GM18858 (cell line): ENCODE measurements at regions not wholly inside any gene's neighbourhood (a gene's known extent, or its start where the extent isn't known, plus 50 kb on each side); places are given as distances from the start of the nearest gene placed in this dataset.
"Not testable (repeated sequence)": the region's sequence is repeated elsewhere in the genome, so short reads cannot be mapped to it uniquely, and the experiment has no call there.

Source experiments
- ATAC-seq: cut with Tn5 transposase; IDR thresholded peaks from one replicate; pipeline ENCODE4 v1.9.1; 2021; ENCODE audit not compliant: unreplicated experiment

DNA sequence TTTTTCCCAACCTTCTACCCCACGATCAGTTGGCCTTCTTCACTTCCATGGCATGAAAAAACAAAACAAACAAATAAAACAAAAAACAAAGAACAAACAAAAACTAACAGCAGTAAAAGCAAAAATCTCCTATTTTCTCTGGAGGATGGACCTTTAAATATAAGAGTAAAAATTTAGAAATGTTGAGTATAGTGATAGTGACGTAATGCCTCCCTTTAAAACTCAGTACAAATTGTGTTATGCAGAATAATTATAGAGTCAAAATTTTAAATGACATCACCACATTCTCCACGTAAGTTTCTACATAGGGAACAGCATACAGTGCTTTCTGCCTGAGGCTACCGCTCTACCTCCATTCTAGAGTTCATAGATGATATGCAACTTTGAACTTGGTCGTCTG, 2156.4 kb downstream of the PCDH7 start:
- no peak for ATAC-seq

DNA sequence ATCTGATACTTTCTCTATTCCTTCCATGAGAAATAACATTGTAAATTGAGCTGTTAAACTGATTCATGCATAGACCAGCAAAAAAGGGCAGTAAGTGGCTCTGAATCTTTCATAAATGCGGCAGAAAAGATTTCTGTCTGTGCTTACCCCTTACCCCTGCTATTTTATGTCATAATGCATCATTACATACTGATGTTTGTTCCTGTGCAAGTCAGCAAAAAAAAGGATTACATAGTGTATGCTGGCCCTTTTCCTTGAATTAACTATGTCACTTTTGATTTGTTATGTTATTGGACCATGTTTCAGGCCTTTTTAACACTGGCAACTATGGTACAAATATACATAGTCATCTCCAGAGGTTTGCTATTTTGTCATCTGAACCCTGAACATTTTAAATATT, 2159.7 kb downstream of the PCDH7 start:
- no peak for ATAC-seq

DNA sequence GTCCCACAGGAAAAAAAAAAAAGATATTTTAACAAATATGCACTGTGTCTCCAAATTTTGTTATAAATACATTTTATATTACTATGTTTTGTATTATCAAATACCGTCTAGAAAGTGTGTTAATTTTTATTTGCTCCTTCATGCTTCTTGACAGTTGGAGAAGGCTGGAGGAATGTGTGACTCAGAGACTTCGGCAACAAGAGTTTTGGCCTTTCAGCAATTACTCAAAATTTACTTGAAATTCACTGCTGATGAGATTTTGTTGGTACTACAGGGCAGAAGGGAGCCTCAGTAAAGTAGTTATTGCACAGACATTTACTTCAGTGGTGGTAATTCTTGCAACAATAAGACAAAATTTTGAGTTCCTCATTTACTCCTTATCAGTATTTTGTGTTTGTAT, 2164.0 kb downstream of the PCDH7 start:
- no peak for ATAC-seq

- no peak for ATAC-seq
Observed at GRCh38 chr4:32890398-32890797, 2170.2 kb downstream of the PCDH7 start.

DNA sequence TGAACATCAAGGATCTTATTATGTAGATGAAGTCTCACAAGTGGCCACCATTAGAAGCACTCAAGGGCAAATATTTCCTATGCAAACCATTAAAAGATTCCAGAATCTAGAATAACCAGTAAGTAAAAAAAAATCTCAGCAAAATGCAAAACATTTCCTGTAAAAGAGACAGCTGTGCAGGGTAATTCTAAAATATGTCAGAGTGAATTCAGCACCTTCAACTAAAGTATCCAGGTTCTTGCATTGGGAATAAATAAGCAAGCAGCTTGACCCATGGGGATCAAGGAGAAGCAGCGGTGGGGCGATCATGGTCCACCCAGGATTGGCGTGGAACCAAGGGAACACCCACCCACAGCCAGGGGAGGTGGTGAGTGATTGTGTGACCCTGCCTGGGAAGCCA, 2188.9 kb downstream of the PCDH7 start:
- ATAC-seq: no peak

GRCh38 chr4:32909736-32910135, 2189.6 kb downstream of the PCDH7 start:
- no peak for ATAC-seq

DNA sequence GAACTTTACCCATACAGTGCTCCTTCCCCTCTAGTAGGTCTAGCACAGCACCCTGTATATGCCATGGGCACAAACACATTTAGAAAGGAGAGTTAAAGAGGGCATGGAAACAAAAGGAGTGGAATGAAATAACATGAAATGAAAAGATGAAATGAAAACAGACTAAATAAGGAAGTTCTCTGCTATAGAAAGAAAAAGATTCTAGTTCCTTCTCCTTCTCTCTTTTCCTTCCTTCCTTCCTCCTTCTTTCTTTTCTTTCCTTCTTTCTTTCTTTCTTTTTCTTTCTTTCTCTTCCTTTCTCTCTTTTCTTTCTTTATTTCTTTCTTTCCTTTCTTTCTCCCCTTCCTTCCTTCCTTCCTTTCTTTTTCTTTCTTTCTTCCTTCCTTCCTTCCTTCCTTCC, 2197.4 kb downstream of the PCDH7 start:
- ATAC-seq: no peak

DNA sequence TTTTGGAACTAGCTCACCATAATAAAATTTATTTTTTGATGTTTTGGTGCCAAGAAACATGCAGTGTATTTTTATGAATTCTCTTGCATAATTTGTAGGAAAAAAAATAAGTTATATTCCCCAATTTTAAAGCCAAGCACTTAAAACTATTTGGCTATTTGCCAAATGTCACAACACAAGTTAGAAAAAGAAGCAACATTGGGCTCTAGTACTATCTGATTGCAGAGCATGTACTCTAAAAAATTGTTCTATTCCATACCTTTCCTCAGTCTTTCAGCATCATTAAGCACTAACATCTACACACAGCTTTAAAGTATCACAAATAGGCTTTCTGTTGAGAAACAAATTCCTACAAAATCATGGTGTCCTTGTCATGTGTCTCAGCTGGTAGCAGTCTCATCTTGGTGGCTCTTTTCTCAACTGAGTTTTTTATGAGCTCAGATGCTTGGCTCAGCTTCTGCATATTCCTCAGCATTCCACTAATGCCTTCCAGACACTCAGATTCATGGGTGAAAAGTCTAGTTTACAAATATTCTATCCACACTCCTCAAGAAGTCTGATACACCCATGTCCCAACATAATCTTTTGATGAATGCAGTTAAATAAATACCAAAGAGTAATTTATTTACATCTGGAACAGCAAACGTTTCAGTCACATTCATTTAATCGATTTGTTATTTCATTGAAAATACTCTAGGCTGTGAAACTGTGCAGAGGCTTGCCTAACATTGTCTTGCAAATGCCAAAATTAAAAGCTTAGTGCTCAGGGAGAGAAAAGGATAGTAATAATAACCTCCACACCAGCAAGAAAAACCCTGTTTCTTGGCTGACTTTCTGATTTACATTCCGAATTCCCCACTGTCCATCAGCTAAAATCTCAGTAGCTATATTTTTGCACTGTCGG, 2209.9 kb downstream of the PCDH7 start:
- no peak for ATAC-seq

GRCh38 chr4:32930700-32931099, 2210.5 kb downstream of the PCDH7 start:
- no peak for ATAC-seq

DNA sequence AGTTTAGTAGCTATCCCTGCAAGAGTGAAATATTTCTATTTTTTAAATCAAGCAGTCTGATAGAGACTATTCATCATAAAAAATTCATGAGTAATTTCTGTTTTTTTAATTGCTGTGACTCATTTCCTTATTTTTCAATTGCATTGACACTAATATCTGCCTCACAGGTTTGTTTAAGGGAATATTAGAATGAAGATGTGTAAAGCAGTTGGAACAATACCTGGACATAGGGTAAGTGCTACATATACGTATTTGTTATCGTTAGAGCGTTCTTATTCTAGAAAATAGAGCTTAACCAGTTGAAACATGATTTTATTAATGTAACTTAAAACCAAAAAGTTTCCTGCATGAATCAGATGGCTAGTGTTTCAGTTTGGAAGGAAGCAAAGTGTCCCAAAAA, 2211.3 kb downstream of the PCDH7 start:
- no peak for ATAC-seq

DNA sequence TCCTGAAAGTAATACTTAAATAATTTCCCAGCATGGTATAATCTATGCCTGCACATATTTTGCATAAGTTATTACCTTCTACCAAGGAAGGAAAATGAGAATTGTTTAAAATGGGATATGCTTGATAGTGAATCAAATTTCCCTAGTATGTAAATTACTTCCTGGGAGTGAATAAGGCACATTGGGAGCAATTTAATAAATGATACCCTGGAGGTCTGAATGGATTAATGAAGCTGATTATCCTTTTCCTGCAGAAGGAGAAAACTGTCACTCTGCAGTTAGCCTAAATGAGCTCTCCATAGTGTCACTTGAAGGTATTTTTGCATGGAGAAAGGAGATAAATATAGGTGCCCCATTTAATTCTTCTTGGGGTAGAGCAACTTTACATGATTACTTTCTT, 2212.0 kb downstream of the PCDH7 start:
- ATAC-seq: no peak

GRCh38 chr4:32939222-32939621, 2219.1 kb downstream of the PCDH7 start:
- not testable (repeated sequence) for ATAC-seq

DNA sequence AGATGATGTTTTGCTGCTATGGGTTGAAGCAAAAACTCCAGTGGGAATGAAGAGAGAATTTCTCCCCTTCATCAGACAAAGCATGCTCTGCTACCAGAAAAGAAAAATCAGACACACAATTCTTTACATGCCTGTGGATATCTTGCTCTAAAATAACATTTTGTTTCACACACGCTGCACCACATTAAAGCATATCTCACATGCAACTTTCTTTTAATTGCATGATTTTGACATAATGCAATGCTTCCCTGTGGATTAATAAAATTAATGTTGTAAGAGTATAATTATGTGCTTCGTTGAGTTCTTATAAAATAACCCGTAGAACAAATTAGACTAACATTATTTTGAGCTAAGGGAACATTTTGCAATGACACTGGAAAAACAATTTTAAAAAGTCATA, 2230.7 kb downstream of the PCDH7 start:
- ATAC-seq: no peak

- ATAC-seq: no peak
Observed at GRCh38 chr4:32958586-32958985, 2238.4 kb downstream of the PCDH7 start.

DNA sequence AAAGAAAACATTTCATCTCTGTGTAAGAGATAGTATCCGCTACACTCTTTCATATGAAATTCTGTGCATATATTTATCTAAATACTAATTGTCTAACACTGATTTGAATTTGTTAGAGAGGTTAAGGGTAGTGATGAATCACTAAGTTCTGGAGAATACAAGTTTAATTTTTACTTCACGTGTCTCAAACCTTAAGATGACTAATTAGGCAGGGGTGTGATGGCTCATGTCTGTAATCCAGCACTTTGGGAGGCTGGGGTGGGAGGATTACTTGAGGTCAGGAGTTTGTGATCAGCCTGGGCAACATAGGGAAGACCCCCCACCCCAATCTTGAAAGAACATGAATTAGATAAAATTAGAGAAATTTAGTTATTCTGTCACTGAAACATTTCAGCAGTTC, 2241.9 kb downstream of the PCDH7 start:
- no peak for ATAC-seq

GRCh38 chr4:32985256-32985655, 2265.1 kb downstream of the PCDH7 start:
- ATAC-seq: no peak

DNA sequence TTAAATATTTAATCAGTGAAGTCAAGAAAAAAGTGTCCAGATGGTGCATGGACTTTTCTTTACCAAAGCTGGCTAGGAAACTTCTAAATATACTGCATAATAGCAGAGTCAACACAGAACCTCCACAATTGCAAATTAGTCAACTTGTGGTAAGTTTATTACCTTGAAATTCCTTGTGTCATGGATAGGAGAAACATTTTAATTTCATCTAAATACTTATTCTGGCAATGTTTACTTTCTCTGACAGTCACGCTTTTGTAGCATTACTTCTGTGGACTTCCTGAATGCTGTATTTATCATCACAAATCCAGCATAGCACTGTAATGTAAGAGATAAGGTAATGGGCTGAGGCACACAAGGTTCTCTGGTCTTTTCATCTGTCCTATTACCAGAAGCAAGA, 2266.1 kb downstream of the PCDH7 start:
- ATAC-seq: no peak

DNA sequence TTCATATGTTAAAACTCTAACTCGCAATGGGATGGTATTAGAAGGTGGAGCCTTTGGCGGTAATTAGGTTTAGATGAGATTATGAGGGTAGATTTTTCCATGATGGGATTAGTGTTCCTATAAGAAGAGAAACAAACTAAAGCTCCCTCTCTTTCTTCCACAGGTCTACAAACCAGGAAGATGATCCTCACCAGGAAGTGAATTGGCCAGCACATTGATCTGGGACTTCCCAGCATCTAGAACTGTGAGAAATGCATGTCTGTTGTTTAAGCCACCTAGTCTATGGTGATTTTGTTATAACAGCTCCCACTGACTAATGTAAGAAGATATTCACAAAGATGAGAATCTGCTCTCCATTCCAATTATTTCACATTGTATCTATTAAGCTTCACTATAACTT, 2266.9 kb downstream of the PCDH7 start:
- ATAC-seq: no peak

DNA sequence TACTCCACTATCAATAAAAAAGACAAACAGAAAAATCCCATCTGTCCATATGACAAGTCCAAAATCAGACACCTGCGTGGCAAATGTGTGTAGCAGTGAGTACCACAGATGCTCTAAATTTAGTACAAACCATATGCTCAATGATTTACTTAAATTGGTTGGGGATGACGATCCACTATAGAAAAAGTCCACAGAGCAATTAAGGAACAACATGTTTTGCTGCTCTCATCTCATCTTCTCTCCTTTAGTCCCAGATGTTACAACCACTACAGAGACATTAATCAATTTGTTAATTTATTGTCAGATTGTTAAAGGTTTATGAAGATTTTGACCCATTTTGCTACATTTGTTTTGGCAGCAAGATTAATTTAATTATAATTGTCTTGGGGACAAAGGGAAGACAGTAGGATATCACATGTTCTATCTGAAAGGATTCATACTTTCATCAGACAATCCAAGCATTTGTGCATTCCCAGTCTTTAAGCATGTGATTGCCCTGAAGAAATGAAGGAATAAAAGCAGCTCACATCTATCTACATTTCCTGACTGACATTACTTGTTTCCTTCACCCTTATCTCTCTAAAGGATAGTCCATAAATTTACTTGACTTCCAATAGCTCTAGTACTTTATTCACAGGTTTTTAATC, 2268.1 kb downstream of the PCDH7 start:
- ATAC-seq: no peak

- no peak for ATAC-seq
Observed at GRCh38 chr4:32991663-32992062, 2271.5 kb downstream of the PCDH7 start.

GRCh38 chr4:32994981-32995881, 2275.1 kb downstream of the PCDH7 start:
- ATAC-seq: no peak

- no peak for ATAC-seq
Observed at GRCh38 chr4:33013282-33013681, 2293.1 kb downstream of the PCDH7 start.
